ENCODE measurements at regions not wholly inside any gene's neighbourhood (a gene's known extent, or its start where the extent isn't known, plus 50 kb on each side); places are given as distances from the start of the nearest gene placed in this dataset.

GRCh38 chr1:69167876-69168275 lies 399.8 kb upstream of the LRRC7 start:
- no peak for DNase-seq

GRCh38 chr1:69171248-69171647 lies 396.5 kb upstream of the LRRC7 start:
- DNase-seq = no peak

GRCh38 chr1:69172003-69173000 lies 395.4 kb upstream of the LRRC7 start:
- no peak for DNase-seq

- no peak for DNase-seq
Measured at GRCh38 chr1:69175053-69175452, 392.7 kb upstream of the LRRC7 start.

GRCh38 chr1:69180358-69180757 lies 387.4 kb upstream of the LRRC7 start:
- DNase-seq = no peak

GRCh38 chr1:69185378-69185777 lies 382.3 kb upstream of the LRRC7 start:
- no peak for DNase-seq

- DNase-seq = peak in 1 of 2 experiments; percentile 28
Measured at GRCh38 chr1:69191335-69191734, 376.4 kb upstream of the LRRC7 start.

- DNase-seq = no peak
Measured at GRCh38 chr1:69195136-69195535, 372.6 kb upstream of the LRRC7 start.

- no peak for DNase-seq
Measured at GRCh38 chr1:69196071-69196470, 371.7 kb upstream of the LRRC7 start.

GRCh38 chr1:69197816-69198215 lies 369.9 kb upstream of the LRRC7 start:
- DNase-seq = no peak

- DNase-seq = no peak
Measured at GRCh38 chr1:69201716-69202115, 366.0 kb upstream of the LRRC7 start.

- DNase-seq = no peak
Measured at GRCh38 chr1:69203166-69203565, 364.6 kb upstream of the LRRC7 start.

- no peak for DNase-seq
Measured at GRCh38 chr1:69213644-69214043, 354.1 kb upstream of the LRRC7 start.

- no peak for DNase-seq
Measured at GRCh38 chr1:69215883-69216282, 351.8 kb upstream of the LRRC7 start.

- no peak for DNase-seq
Measured at GRCh38 chr1:69220672-69221071, 347.1 kb upstream of the LRRC7 start.

GRCh38 chr1:69221524-69221923 lies 346.2 kb upstream of the LRRC7 start:
- peak; percentile 24 to 58 for DNase-seq

GRCh38 chr1:69223156-69223555 lies 344.6 kb upstream of the LRRC7 start:
- DNase-seq = no peak

GRCh38 chr1:69228501-69228900 lies 339.2 kb upstream of the LRRC7 start:
- DNase-seq = no peak

- DNase-seq = no peak
Measured at GRCh38 chr1:69230208-69230607, 337.5 kb upstream of the LRRC7 start.

- no peak for DNase-seq
Measured at GRCh38 chr1:69233463-69233862, 334.3 kb upstream of the LRRC7 start.

- DNase-seq = no peak
Measured at GRCh38 chr1:69244211-69244610, 323.5 kb upstream of the LRRC7 start.

- DNase-seq = no peak
Measured at GRCh38 chr1:69246109-69246508, 321.6 kb upstream of the LRRC7 start.

GRCh38 chr1:69246710-69247109 lies 321.0 kb upstream of the LRRC7 start:
- DNase-seq = no peak

- no peak for DNase-seq
Measured at GRCh38 chr1:69252696-69253095, 315.0 kb upstream of the LRRC7 start.

GRCh38 chr1:69256036-69256435 lies 311.7 kb upstream of the LRRC7 start:
- no peak for DNase-seq

Measured in NCI-H2081 (cell line).